Stimulated activated CD4-positive, alpha-beta T cell treated with anti-CD3 and anti-CD28 coated beads, Interleukin-4, amount 100 ng/mL, for 24 hours (primary cell): ENCODE measurements at regions not wholly inside any gene's neighbourhood (a gene's known extent, or its start where the extent isn't known, plus 50 kb on each side); places are given as distances from the start of the nearest gene placed in this dataset.

Experiments used
- DNase-seq: peaks from one replicate; pipeline ENCODE4 v3.0.0-alpha.2; 2020

GRCh38 chr22:27154717-27155116, 497.3 kb downstream of the MIAT start:
- no peak for DNase-seq

GRCh38 chr22:27156821-27157489, 499.6 kb downstream of the MIAT start:
- DNase-seq: no peak

GRCh38 chr22:27157666-27158370, 500.4 kb downstream of the MIAT start:
- DNase-seq: no peak

GRCh38 chr22:27159016-27159415, 501.6 kb downstream of the MIAT start:
- no peak for DNase-seq

- no peak for DNase-seq
Observed at GRCh38 chr22:27159716-27160295, 502.4 kb downstream of the MIAT start.

- DNase-seq: no peak
Observed at GRCh38 chr22:27163162-27164137, 506.1 kb downstream of the MIAT start.

- DNase-seq: no peak
Observed at GRCh38 chr22:27164781-27165503, 507.6 kb downstream of the MIAT start.

GRCh38 chr22:27168681-27169080, 511.3 kb downstream of the MIAT start:
- DNase-seq: no peak

GRCh38 chr22:27170491-27170890, 513.1 kb downstream of the MIAT start:
- DNase-seq: no peak

- no peak for DNase-seq
Observed at GRCh38 chr22:27171212-27171611, 513.8 kb downstream of the MIAT start.

- no peak for DNase-seq
Observed at GRCh38 chr22:27173530-27173929, 516.1 kb downstream of the MIAT start.

- no peak for DNase-seq
Observed at GRCh38 chr22:27175021-27175838, 517.8 kb downstream of the MIAT start.

GRCh38 chr22:27175974-27176373, 518.6 kb downstream of the MIAT start:
- no peak for DNase-seq

GRCh38 chr22:27179161-27179560, 521.8 kb downstream of the MIAT start:
- no peak for DNase-seq

GRCh38 chr22:27181537-27181936, 524.1 kb downstream of the MIAT start:
- DNase-seq: no peak

- DNase-seq: no peak
Observed at GRCh38 chr22:27183474-27183873, 526.1 kb downstream of the MIAT start.

GRCh38 chr22:27185099-27185709, 527.8 kb downstream of the MIAT start:
- DNase-seq: no peak

- no peak for DNase-seq
Observed at GRCh38 chr22:27185760-27186302, 528.4 kb downstream of the MIAT start.

- no peak for DNase-seq
Observed at GRCh38 chr22:27186643-27187042, 529.3 kb downstream of the MIAT start.

GRCh38 chr22:27192135-27192829, 534.9 kb downstream of the MIAT start:
- DNase-seq: no peak
